Body of pancreas (tissue), 4 donors: ENCODE measurements at regions not wholly inside any gene's neighbourhood (a gene's known extent, or its start where the extent isn't known, plus 50 kb on each side); places are given as distances from the start of the nearest gene placed in this dataset.

ENCODE experiments used
- CTCF ChIP-seq, 7 experiments: fragments of 450-650 bp in 4 of 7; fragments of 200-600 bp in 3 of 7; sonication (generic) in 3 of 7; IDR thresholded peaks; one replicate each; pipeline ENCODE4 v1.5.1; 2016 to 2019; ENCODE audit warnings: antibody characterized with exemption in 7 of 7
- POLR2A ChIP-seq, 3 donors: fragments of 450-650 bp; IDR thresholded peaks; one replicate each; pipeline ENCODE4 v1.6.1; 2016; ENCODE audit warnings: antibody characterized with exemption in 3 of 3, mild to moderate bottlenecking in 2 of 3

DNA sequence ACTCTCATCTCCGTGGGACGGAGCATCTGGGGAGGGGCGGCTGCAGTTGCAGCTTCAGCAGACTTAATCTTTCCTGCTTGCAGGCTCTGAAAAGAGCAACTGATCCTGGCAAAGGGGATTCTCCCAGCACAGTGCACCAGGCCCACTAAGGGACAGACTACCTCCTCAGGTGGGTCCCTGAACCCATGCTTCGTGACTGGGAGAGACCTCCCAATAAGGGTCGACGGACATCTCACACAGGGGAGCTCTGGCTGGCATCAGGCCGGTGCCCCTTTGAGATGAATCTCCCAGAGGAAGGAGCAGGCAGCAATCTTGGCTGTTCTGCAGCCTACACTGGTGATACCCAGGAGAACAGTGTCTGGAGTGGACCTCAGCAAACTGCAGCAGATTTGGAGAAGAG lies 303.3 kb upstream of the FGF16 start:
- TF ChIP-seq CTCF (IDR thresholded peaks at IDR 0.05): no peak
- no peak for TF ChIP-seq POLR2A (IDR thresholded peaks at IDR 0.05)
